HFF-Myc (cell line): ENCODE measurements at regions not wholly inside any gene's neighbourhood (a gene's known extent, or its start where the extent isn't known, plus 50 kb on each side); places are given as distances from the start of the nearest gene placed in this dataset.

Source experiments
- DNase-seq: peaks from one replicate; pipeline ENCODE4 v3.0.0-alpha.2; 2011; ENCODE audit warnings: low read depth; ENCODE audit errors: extremely low read depth
- H3K4me3 ChIP-seq: replicated peaks from 2 replicates; pipeline ENCODE4 v1.5.1; 2011; ENCODE audit warnings: low read depth, mild to moderate bottlenecking, control low read depth, low read length
- TF ChIP-seq, protein P1 (sequence below): IDR thresholded peaks from 2 replicates; pipeline ENCODE4 v1.5.1; 2012; ENCODE audit warnings: mild to moderate bottlenecking, low read depth, low read length, control low read depth; ENCODE audit errors: missing control alignments

DNA sequence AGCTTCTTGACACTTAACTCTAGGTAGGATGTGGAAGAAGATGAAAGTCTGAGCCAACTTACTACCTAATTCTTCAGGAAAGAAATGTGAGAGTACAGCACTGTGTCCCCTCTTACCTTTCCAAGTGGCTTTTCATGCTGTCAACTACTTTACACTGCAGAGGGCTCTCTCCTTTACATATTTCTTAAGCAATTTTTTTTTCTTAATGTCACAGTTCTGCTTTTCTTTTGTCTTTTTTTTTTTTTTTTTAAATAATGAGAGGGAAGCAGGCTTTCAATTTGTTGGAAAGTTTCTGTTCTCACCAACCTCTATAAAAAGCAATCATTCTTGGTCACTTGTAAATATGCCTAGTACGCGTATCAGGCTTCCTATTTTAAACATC is 212.7 kb upstream of the MIR17HG start:
- no peak overlapping the region for H3K4me3 ChIP-seq
- TF ChIP-seq, protein P1, sequence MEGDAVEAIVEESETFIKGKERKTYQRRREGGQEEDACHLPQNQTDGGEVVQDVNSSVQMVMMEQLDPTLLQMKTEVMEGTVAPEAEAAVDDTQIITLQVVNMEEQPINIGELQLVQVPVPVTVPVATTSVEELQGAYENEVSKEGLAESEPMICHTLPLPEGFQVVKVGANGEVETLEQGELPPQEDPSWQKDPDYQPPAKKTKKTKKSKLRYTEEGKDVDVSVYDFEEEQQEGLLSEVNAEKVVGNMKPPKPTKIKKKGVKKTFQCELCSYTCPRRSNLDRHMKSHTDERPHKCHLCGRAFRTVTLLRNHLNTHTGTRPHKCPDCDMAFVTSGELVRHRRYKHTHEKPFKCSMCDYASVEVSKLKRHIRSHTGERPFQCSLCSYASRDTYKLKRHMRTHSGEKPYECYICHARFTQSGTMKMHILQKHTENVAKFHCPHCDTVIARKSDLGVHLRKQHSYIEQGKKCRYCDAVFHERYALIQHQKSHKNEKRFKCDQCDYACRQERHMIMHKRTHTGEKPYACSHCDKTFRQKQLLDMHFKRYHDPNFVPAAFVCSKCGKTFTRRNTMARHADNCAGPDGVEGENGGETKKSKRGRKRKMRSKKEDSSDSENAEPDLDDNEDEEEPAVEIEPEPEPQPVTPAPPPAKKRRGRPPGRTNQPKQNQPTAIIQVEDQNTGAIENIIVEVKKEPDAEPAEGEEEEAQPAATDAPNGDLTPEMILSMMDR, result no peak
- no peak for DNase-seq

DNA sequence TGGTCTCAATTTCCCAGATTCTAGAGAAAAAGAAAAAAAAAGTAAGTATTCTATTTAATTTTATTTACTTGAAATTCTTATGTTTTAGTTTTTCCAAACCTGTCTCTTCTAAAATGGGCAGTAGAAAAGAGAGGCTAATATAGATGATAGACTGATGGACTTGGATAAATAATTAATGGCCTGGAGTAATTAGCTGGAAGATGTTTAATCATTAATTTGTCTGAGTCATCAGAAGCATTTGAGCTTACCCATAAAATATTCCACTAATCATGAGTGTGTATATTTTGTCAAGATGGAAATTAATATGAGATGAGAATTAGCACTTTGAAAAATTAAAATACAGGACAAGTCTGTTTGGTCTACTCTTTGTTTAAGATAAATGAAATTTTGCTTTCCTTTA is 212.1 kb upstream of the MIR17HG start:
- TF ChIP-seq, protein P1, result no peak
- DNase-seq, result no peak
- no peak overlapping the region for H3K4me3 ChIP-seq

DNA sequence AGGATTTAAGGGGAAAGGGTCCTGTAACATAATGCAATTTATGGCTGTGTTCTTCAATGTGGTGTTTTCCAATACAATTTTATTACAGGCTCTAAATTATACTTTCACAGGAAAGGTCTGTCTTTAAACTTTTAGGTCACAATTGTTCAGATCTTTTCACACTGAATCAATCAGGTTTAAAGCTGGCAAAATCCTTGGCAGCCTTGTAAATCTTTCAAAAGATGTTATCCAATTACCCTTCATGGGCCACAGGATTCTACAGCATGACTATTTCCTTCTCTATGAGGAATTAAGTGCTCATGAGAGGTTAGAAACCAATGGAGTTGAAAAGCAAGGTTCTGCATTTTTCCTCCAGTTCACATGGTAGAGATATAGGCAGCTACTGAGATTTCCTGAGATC is 211.5 kb upstream of the MIR17HG start:
- TF ChIP-seq, protein P1, result no peak
- DNase-seq, result no peak

DNA sequence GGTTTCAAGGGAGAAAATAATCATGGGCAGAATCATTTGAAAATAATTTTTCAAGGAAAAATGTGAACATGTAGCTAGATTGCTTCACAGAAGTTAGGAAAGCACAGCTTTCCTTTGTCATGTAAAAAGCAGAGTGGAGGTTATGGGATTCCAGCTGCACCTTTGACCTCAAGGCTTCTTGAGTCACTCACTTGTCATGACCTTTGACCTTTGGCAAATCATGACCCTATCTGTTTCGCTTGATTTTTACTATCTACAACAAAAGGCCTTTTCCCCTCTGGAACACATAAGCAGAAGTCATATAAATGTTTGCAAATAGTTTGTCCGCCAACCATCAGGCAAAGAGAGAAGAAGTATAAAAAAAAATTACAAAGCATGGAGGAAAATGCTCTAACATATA is 210.7 kb upstream of the MIR17HG start:
- no peak for DNase-seq
- TF ChIP-seq, protein P1, result no peak
- H3K4me3 ChIP-seq, result no peak overlapping the region

More for the DNA sequence above, 211.5 kb upstream of the MIR17HG start:
- H3K4me3 ChIP-seq, result no peak overlapping the region

DNA sequence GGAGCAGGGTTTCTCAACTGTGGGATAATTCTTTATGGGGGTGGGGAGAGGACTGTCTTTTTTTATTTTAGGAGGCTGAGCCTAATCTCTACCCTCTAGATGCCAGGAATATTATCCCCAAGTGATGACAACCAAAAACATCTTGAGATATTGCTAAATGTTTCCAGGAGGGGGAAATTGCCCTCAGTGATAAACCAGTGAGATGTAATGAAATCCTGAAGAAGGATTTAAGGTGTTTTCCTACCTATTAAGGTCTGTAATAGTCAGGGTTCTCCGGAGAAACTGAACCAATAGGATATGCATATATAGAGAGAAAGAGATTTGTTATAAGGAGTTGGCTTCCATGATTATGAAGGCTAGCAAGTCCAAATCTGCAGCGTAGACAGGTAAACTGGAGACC is 208.3 kb upstream of the MIR17HG start:
- H3K4me3 ChIP-seq, result no peak overlapping the region
- no peak for DNase-seq
- TF ChIP-seq, protein P1, result no peak

DNA sequence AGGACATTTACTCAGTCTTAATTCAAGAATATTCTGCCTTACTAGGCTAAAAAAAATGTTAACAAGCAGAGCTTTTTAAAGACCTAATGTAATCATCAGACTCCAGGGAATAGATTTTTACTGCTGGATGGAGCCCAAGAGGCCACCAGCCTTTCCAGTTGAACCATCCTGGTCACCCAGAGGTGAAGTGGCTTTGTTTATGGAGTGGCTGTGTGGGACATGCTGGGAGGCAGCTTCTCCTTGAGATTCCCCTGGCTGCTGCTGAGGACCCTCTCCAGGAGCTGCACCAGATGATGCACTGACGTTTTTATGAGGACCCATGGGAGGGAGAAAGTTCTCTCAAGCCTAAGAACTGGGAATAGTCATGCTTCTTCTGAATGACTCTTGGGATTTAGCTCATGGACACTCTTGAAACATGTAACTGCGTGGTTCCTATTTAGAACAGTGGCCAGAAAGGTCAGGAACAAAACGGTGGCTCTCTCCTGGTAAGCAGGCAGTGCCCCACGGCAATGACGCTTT is 205.9 kb upstream of the MIR17HG start:
- H3K4me3 ChIP-seq, result no peak overlapping the region
- TF ChIP-seq, protein P1, result no peak
- no peak for DNase-seq

DNA sequence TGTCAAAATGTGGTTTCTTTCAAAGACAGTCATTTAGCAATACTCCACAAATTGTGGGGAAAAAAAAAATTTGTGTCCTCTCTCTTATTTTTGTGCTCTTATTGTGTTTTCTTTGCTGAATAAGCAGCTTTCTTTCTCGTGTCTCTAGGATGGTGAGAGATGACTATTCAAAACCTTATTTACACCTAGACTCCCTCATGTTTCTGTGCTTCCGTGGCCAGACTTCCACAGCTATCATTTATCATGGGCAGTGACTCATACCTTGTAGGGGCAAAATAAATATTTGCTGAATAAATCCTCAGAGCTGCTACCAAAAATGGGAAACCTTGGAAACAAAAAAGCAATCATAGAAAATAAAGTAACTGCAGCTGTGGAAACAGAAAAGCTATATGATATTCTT is 204.9 kb upstream of the MIR17HG start:
- TF ChIP-seq, protein P1, result no peak
- no peak for DNase-seq
- H3K4me3 ChIP-seq, result no peak overlapping the region
